SU-DHL-6 (cell line): ENCODE measurements at regions not wholly inside any gene's neighbourhood (a gene's known extent, or its start where the extent isn't known, plus 50 kb on each side); places are given as distances from the start of the nearest gene placed in this dataset.

Experiments used
- H2AFZ ChIP-seq: fragments of 200-600 bp; sonication (generic); 2 replicates; pipeline ENCODE4 v1.6.1; 2014; ENCODE audit warnings: low read depth, mild to moderate bottlenecking, moderate library complexity, mixed read lengths, antibody characterized with exemption, low read length; ENCODE audit not compliant: severe bottlenecking
- H3F3A ChIP-seq: fragments of 200-600 bp; shearing (Covaris generic); 2 replicates; pipeline ENCODE4 v1.6.0; 2016; ENCODE audit warnings: antibody characterized with exemption, mild to moderate bottlenecking; ENCODE audit not compliant: insufficient read depth
- H3K27ac ChIP-seq: fragments of 200-600 bp; sonication (generic); 2 replicates; pipeline ENCODE4 v1.5.1; 2016; ENCODE audit warnings: low read depth, mild to moderate bottlenecking, low read length, moderate library complexity, mixed read lengths
- H3K27me3 ChIP-seq: fragments of 200-600 bp; sonication (generic), shearing (Covaris generic); 2 replicates; pipeline ENCODE4 v1.6.0; 2014; ENCODE audit warnings: mild to moderate bottlenecking, low read length
- H3K36me3 ChIP-seq: fragments of 200-600 bp; sonication (generic); 2 replicates; pipeline ENCODE4 v1.6.1; 2014; ENCODE audit warnings: mild to moderate bottlenecking, low read length, mixed read lengths
- H3K4me2 ChIP-seq: fragments of 300-600, 200-600 bp; shearing (Covaris generic), sonication (generic); 2 replicates; pipeline ENCODE4 v1.6.0; 2014; ENCODE audit warnings: low read length, low read depth, mild to moderate bottlenecking; ENCODE audit not compliant: poor library complexity, severe bottlenecking
- H3K4me3 ChIP-seq: fragments of 200-600 bp; sonication (generic); 2 replicates; pipeline ENCODE4 v1.5.1; 2014; ENCODE audit warnings: antibody characterized with exemption, low read length, mild to moderate bottlenecking, mixed read lengths; ENCODE audit not compliant: insufficient read depth, poor library complexity, severe bottlenecking
- H3K79me2 ChIP-seq: fragments of 200-600 bp; sonication (generic); 2 replicates; pipeline ENCODE4 v1.6.1; 2014; ENCODE audit warnings: mild to moderate bottlenecking, low read length, moderate library complexity; ENCODE audit not compliant: insufficient read depth
- H3K9ac ChIP-seq: fragments of 200-600 bp; sonication (generic); 2 replicates; pipeline ENCODE4 v1.7.0; 2014; ENCODE audit warnings: mild to moderate bottlenecking, low read length
- H3K9me2 ChIP-seq: fragments of 200-600 bp; sonication (generic); replicated peaks from 2 replicates; pipeline ENCODE4 v1.6.1; 2014; ENCODE audit warnings: low read length; ENCODE audit not compliant: insufficient read depth
- H3K9me3 ChIP-seq: fragments of 200-600 bp; sonication (generic); 2 replicates; pipeline ENCODE4 v1.6.1; 2014; ENCODE audit warnings: low read length, mixed read lengths; ENCODE audit not compliant: insufficient read depth
- H4K20me1 ChIP-seq: fragments of 200-600 bp; sonication (generic); 2 replicates; pipeline ENCODE4 v1.6.1; 2014; ENCODE audit warnings: low read depth, mild to moderate bottlenecking, antibody characterized with exemption, low read length, moderate library complexity, mixed read lengths
- CTCF ChIP-seq: fragments of 200-600 bp; sonication (generic); IDR thresholded peaks from one replicate; pipeline ENCODE4 v1.5.1; 2017; ENCODE audit warnings: antibody characterized with exemption, mild to moderate bottlenecking, low read length, moderate library complexity; ENCODE audit not compliant: insufficient read depth, poor library complexity, severe bottlenecking
- EZH2phosphoT487 ChIP-seq: fragments of 200-600 bp; sonication (generic), shearing (Covaris generic); conservative IDR thresholded peaks from 2 replicates; pipeline ENCODE4 v1.6.1; 2018; ENCODE audit warnings: mild to moderate bottlenecking, antibody characterized with exemption, low read length, moderate library complexity, mixed read lengths

DNA sequence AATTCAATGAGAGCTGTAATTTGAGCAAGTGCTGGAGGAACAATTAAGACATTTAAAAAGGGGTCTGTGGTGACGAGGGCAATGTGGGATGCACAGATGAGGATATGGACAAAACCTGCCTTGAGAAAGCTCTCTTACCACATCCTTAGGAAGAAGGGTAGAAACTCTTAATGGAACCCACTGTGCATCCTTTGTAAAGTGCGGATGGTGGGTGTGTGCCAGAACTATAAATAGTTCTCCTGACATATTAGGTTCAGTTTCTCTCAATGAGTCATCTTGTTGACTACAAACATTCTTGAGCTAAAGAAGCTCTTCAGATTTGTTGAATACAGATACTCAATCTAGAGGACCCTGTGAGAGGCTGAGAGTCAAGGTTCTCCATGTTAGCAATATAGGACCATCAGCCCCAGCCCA, 106.1 kb upstream of the ANO4 start:
- Histone ChIP-seq H3K4me2 (no peak overlapping the region), H3K36me3 (no peaks in the 10 kb centered on the region), H3F3A (no peaks in the 10 kb centered on the region), H3K27ac (no peak overlapping the region), H2AFZ (no peak overlapping the region), H3K4me3 (no peak overlapping the region), H3K27me3 (no peaks in the 10 kb centered on the region), H3K9ac (no peak overlapping the region), H3K9me2 (no peaks in the 10 kb centered on the region), H3K79me2 (no peaks in the 10 kb centered on the region), H3K9me3 (0 out of 2 replicates have a peak, but pooled peaks cover 4% of the 10 kb centered on the region), H4K20me1 (no peaks in the 10 kb centered on the region)
- no peak for TF ChIP-seq CTCF
- no peak for TF ChIP-seq EZH2phosphoT487

DNA sequence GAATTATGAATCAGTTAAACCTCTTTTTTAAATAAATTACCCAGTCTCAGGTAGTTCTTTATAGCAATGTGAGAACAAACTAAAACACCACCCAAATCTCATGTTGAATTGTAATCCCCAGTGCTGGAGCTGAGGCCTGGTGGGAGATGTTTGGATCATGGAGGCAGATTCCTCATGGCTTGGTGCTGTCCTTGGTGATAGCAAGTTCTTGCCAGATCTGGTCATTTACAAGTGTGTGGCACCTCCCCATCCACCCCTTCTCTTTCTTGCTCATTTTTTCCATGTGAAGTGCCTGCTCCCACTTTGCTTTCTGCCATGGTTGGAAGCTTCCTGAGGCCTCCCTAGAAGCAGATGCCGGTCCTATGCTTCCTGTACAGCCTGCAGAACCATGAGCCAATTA, 102.1 kb upstream of the ANO4 start:
- H3K4me3 ChIP-seq, result no peak overlapping the region
- H4K20me1 ChIP-seq, result no peaks in the 10 kb centered on the region
- no peaks in the 10 kb centered on the region for H3K9me2 ChIP-seq
- no peak overlapping the region for H3K4me2 ChIP-seq
- no peak overlapping the region for H3K27ac ChIP-seq
- no peaks in the 10 kb centered on the region for H3K27me3 ChIP-seq
- H3K9me3 ChIP-seq, result no peaks in the 10 kb centered on the region
- H3F3A ChIP-seq, result no peaks in the 10 kb centered on the region
- TF ChIP-seq CTCF (no peak), EZH2phosphoT487 (no peak)
- H3K36me3 ChIP-seq, result no peaks in the 10 kb centered on the region
- no peak overlapping the region for H2AFZ ChIP-seq
- H3K9ac ChIP-seq, result no peak overlapping the region
- no peaks in the 10 kb centered on the region for H3K79me2 ChIP-seq

- Histone ChIP-seq H3K27ac (no peak overlapping the region), H4K20me1 (no peaks in the 10 kb centered on the region), H3F3A (no peaks in the 10 kb centered on the region), H3K9me3 (no peaks in the 10 kb centered on the region), H3K9ac (no peak overlapping the region), H3K36me3 (no peaks in the 10 kb centered on the region), H3K4me2 (no peak overlapping the region), H3K9me2 (no peaks in the 10 kb centered on the region), H2AFZ (no peak overlapping the region), H3K4me3 (no peak overlapping the region), H3K79me2 (no peaks in the 10 kb centered on the region), H3K27me3 (no peaks in the 10 kb centered on the region)
- no peak for TF ChIP-seq EZH2phosphoT487
- TF ChIP-seq CTCF, result no peak
Measured at GRCh38 chr12:100698518-100698917, 96.1 kb upstream of the ANO4 start.

DNA sequence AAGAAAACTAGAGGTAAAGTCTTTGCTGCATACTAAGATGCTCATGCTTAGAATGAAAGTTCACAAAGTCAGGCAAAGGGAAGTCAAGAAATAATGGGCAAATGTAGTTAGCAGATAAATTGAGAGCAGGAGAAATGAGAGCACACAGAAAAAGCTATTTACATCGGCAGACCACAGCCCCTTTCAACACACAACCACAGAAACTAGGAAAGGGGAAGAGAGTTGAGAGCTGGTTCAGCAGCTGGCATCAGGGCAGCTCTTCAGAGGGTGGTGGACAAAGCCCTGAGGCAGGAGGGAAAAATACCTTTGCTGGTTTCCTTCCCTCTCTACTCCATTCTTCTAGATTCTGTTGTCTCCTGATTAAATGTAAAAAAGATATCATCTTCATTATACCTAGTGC, 95.4 kb upstream of the ANO4 start:
- Histone ChIP-seq H3K9me3 (no peaks in the 10 kb centered on the region), H3F3A (no peaks in the 10 kb centered on the region), H3K27ac (no peak overlapping the region), H3K9me2 (no peaks in the 10 kb centered on the region), H3K4me2 (no peak overlapping the region), H3K27me3 (no peaks in the 10 kb centered on the region), H3K36me3 (no peaks in the 10 kb centered on the region), H3K79me2 (no peaks in the 10 kb centered on the region), H3K4me3 (no peak overlapping the region), H4K20me1 (no peaks in the 10 kb centered on the region), H2AFZ (no peak overlapping the region), H3K9ac (no peak overlapping the region)
- TF ChIP-seq CTCF (no peak), EZH2phosphoT487 (no peak)
